ENCODE measurements at regions not wholly inside any gene's neighbourhood (a gene's known extent, or its start where the extent isn't known, plus 50 kb on each side); places are given as distances from the start of the nearest gene placed in this dataset.

- DNase-seq: no peak
Measured at GRCh38 chr12:85509081-85509856, 229.2 kb downstream of the ALX1 start.

GRCh38 chr12:85509857-85510256 lies 229.8 kb downstream of the ALX1 start:
- DNase-seq: no peak

GRCh38 chr12:85516039-85516438 lies 236.0 kb downstream of the ALX1 start:
- no peak for DNase-seq

DNA sequence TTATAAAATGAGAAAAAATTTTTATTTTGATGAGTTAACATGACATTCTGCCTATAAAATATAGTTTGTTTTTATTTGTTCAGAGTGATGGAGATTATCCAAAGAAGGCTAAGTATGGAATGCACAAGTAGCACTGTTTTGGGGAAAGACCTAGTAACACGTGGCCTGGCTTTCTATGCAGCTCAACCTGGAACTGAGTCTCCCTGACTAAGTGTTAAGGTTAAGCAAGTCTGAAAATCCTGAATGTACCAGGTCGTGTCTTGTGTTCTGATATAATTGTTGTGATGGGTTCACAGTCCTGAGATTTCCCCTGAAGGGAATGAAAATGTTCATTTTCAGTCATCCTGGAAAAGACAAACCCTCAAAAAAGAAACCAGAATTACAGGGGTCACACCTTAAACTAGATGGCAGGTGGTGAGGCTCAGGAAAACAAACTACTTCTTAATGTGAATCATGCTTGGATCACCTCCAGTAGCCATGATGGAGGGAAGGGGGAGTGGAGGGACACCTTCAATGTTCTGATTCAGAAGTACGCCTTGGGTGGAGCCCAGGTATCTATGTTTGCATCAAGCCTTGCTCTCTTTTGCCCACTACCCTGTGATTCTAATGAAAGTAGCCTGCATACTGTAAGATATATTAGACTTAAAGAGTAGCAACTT lies 236.8 kb downstream of the ALX1 start:
- DNase-seq: no peak

GRCh38 chr12:85519163-85519562 lies 239.1 kb downstream of the ALX1 start:
- DNase-seq: no peak

DNA sequence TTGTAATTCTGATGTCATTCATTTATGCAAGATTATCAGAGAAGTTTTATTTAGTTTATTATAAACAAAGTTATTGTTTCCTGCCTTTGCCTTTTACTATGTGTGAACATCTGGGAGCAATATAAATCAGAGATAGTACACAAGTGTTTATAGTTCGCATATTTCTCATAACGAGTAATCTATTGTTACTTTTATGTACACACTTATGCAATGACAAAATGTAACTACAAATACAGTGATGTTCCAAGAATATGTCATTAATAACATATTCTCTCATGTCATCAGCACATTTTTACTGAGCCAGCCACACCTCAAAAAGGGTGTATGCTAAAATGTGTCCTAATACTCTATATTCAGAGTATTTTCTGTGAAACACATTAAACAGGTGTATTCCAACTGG lies 243.2 kb downstream of the ALX1 start:
- DNase-seq: no peak

GRCh38 chr12:85527192-85527591 lies 247.2 kb downstream of the ALX1 start:
- DNase-seq: no peak

DNA sequence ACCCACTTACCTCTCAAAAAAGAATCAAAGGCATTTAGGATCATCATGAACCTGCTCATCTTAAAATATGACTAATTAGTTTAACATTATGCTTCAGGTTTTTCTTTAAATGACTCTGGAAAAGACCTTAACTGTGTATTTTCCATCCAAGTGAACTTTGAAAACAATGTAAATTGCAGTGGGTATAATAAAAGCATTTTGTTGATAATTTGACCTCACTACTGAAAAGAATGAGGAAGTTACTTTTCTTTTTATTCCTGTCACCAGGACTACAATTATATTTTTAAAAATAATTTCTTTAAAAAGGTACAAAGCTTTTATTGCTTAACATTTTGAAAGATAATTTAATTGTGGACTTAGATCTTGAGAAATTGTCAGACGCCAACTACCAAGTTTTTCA lies 249.9 kb downstream of the ALX1 start:
- no peak for DNase-seq

DNA sequence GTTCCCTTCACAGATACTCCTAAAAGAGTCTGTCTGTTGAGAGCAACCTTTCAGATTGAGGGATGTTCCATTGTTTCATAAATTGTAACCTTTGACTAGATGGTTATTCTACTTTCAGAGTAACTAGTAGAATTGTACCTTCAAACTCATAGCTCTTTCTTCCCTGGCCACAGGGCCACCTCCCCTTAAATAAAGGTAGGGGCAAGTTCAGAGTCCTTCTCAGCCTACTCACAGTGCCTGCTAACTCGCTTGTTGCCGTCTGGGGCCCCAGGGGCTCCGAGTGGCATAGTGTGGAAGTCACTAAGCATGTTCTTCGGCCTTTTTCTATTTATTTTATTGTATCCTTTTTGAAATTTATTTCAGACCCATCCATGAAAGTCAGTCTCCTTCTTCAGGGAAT lies 250.4 kb downstream of the ALX1 start:
- DNase-seq: no peak

DNA sequence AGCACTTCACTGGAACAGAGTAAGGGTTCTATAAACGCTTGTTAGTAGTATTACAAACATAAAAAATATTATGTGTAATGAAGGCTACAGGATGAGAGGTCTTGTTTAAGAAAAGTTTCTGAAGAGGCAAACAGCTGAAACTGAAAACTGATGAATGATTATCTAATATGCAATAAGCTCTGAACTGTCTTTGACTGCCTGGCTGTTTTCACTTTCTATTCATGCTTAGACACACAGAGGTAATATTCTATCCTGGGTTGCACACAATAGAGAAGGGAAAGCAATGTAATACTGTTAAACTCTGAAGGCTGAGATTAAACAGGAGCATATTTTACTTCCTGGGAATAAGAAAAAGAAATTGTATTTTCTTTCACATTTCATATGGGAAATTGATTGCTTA lies 251.3 kb downstream of the ALX1 start:
- DNase-seq: no peak

DNA sequence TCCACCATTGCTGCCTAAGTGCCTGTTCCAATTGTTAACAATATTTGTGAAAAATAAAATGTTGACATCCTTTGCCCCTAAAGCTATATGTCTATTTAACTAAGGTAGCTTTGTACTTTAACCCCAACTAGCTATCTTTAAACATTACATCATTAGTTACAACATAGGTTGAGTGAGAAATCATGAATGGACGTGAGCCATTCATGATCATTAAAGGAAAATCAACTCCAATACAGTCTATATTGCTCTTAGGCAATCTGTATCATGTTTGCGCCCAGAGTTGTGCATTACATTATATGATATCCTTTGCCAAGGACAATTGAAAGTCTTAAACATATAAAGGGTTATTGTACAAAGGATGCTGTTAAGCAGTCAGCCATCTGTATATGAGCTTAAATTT lies 269.6 kb downstream of the ALX1 start:
- DNase-seq: no peak

GRCh38 chr12:85550924-85551323 lies 270.9 kb downstream of the ALX1 start:
- DNase-seq: no peak

- DNase-seq: no peak
Measured at GRCh38 chr12:85552461-85552860, 272.4 kb downstream of the ALX1 start.

GRCh38 chr12:85557850-85558249 lies 277.8 kb downstream of the ALX1 start:
- no peak for DNase-seq

DNA sequence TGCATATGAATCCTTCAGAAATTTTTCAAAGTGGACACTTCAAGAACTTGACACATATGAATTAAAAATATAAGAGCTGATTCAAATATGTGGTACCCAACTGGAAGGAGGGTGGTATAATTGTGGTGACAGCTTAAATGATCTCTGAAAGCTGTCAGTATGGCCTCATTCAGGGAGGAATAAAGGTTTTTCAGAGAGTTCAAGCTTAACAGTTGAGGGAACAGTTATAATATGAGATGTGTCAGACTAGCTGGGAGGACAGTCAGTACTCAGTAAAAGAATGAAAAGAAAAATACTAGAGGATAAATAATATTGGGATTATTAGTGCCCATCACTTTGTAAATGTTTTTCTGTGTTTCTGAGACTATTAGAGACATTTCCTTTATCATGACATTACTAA lies 277.5 kb downstream of the RASSF9 start:
- DNase-seq: no peak

- no peak for DNase-seq
Measured at GRCh38 chr12:85559127-85559526, 277.1 kb downstream of the RASSF9 start.

DNA sequence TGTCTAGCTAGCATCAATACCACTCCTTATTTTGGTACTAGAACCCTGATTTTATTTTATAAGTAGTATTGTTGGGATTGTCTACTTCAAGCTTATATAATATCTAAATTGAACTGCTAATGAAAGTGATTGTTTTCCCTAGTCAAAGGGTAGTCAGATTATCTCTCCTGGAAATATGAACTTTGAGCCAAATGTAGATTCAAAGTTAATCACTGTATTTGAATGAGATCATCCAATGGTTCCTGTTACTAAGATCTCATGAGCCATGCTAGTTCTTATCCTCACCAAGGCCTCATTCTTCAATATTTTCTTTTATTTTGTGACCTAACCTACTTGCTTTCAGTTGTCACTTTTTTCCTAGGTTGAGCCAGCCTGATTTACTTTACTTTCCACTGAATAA lies 276.7 kb downstream of the RASSF9 start:
- no peak for DNase-seq

GRCh38 chr12:85562765-85563164 lies 273.4 kb downstream of the RASSF9 start:
- DNase-seq: no peak

GRCh38 chr12:85564786-85565185 lies 271.4 kb downstream of the RASSF9 start:
- no peak for DNase-seq

- DNase-seq: no peak
Measured at GRCh38 chr12:85568395-85569103, 267.7 kb downstream of the RASSF9 start.

- no peak for DNase-seq
Measured at GRCh38 chr12:85569261-85569660, 266.9 kb downstream of the RASSF9 start.

GRCh38 chr12:85572956-85573355 lies 263.3 kb downstream of the RASSF9 start:
- no peak for DNase-seq

DNA sequence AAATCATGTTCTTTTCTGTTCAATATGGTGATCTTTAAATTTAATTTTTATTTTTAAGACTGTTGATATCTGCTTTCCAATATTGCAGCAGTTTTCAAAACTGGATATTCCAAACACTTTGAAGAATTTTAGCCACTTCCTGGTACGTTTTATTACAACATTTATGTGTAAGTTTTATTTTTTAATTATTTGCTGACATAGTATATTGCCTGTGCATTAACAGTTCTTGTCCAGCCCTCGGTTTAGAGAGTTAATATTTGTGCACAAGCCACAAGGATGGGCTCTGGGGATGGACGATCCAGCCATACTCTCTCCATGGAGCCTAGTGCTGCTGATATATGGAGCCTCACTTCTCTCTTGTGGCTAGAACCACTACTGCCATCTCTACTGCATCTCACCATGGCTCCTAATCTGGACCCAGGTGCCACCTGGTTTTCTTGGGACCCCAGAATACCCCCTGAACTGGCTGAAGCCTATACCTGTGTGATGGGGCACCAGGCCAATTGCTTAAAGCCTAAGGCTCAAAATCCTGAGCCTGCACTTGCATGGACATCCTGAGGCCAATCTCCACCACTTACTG lies 262.5 kb downstream of the RASSF9 start:
- no peak for DNase-seq

DNA sequence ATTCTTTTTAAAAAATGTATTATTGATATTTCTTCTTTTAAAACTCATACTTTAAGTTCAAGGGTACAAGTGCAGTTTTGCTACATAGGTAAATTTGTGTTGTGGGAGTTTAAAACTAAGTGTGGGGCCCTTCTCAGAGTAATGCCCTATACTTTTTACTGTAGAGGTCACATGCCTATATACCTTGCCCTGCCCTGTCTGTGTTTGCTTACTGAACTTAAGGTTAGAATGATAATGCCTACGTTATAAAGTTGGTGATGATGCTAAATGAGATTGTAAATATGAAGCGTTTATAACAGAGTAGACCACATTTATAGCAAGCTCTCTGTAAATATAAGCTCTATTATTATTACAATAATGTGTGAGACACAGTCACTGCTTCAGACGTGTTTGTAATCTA lies 261.9 kb downstream of the RASSF9 start:
- no peak for DNase-seq

All from inflammatory macrophage (primary cell).